GM19238 (cell line): ENCODE measurements at regions not wholly inside any gene's neighbourhood (a gene's known extent, or its start where the extent isn't known, plus 50 kb on each side); places are given as distances from the start of the nearest gene placed in this dataset.

ENCODE experiments used
- DNase-seq: peaks from one replicate; pipeline ENCODE4 v3.0.0; 2011; ENCODE audit warnings: low spot score; ENCODE audit not compliant: insufficient read length

- DNase-seq = no peak
Measured at GRCh38 chr1:181383695-181384094, 99.6 kb upstream of the CACNA1E start.

DNA sequence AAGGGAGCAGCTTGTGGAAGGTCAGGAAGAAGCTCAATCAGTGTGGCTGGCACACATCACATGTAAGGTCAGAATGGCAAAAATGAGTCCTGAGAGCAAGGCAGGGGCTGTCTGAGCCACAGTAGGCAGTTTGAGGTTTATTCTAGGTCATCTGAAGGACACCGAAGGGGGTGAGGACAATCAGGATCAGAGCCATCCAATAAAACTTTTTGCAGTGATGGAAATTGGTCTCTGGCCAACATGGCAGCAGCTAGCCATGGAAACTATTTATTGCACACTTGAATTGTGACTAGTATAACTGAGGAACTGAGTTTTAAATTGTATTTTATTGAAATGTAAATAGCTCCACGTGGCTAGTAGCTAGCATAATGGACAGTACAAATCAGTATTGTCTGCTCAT is 97.0 kb upstream of the CACNA1E start:
- no peak for DNase-seq

GRCh38 chr1:181386951-181387350 is 96.4 kb upstream of the CACNA1E start:
- no peak for DNase-seq

- DNase-seq = no peak
Measured at GRCh38 chr1:181387702-181388101, 95.6 kb upstream of the CACNA1E start.

DNA sequence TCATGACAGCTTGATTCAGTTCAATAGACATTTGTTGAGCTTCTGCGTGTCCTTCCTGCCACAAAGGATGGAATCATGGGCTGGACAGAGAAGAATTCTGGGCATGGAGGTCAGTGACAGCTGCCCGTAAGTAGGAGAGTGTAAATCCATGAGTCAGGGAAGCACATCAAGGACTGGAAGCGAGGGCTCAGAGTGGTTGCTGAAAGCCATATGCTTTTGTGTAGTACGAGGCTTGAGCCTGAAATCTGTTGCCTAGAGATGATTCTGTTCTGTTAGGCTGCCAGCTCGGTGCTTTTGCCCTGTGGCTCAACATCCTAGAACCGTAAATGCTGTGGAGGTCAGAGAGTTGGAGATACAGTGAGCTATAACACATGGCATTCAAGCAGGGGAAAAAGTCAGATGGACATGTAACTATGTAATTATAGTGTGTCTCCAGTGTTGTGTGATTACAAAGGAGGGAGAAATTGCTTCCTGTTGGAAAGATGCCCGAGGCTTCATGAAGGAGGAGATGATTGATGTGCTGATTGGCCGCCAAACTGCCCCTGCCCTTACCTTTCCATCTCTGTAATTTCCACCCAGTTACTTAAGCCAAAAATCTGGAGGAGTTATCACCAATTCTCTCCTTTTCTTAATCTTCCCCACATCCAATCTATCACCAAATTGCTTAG is 92.8 kb upstream of the CACNA1E start:
- DNase-seq = no peak

- DNase-seq = no peak
Measured at GRCh38 chr1:181391301-181391900, 91.9 kb upstream of the CACNA1E start.

GRCh38 chr1:181392133-181392532 is 91.2 kb upstream of the CACNA1E start:
- no peak for DNase-seq

GRCh38 chr1:181392613-181393220 is 90.6 kb upstream of the CACNA1E start:
- no peak for DNase-seq

- no peak for DNase-seq
Measured at GRCh38 chr1:181394766-181395165, 88.6 kb upstream of the CACNA1E start.

GRCh38 chr1:181396171-181396670 is 87.1 kb upstream of the CACNA1E start:
- DNase-seq = no peak

- no peak for DNase-seq
Measured at GRCh38 chr1:181396811-181397210, 86.5 kb upstream of the CACNA1E start.

DNA sequence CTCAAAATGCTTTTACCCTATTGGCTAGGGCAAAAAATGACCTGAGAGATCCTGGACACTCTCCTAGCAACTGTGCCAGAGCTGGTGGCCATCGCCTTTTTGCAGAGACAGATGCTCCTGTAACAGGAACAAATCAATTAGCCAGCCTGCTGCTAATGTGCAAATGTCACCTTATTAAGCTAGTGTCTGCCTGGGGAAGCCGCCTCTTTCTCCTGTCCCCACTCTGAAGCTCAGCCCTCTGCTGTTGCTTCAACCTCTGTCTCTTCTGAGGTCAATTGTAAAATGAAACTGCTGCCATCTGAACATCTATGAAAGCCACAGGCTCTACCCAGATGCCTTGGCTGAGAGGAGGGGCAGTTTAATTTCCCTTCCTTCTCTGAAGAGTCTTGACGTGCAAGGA is 85.5 kb upstream of the CACNA1E start:
- DNase-seq = peak; percentile 20

DNA sequence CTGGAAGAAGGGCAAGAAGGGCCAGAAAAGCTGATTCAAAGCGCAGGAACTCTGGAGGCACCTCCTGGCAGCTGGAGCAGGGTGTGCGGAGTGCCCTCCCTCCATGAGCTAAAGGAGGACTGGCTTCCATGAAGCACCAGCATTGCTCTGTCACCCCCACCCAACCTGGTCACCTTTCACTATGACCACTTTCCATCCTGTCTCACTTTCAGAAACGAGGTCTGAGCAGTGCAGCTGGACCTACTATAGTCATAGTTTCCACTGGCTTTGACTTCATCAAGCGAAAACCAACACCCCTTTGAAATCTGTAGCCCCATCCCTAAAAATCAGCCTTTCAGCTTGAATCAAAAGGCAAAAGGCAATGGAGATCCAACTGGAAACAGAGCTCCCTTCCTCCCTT is 84.8 kb upstream of the CACNA1E start:
- peak; percentile 35 for DNase-seq

DNA sequence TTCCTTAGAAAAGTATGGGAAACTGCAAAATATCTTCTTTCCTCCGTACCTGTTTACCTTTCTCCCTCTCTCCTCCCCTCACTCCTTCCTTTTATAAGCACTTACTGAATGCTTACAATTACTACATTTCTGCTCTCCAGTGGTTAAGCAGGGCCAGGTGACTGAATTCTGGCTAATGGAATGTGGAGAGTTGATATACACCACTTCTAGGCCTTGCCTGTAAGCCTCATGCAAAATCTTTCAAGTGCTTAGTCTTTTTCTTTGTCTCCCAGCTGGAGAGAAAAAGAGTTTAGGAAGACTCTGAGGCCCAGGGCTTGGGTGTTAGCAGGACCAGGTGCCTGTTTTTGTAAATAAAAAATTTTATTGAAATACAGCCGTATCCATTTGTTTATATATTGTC is 77.7 kb upstream of the CACNA1E start:
- DNase-seq = no peak

- no peak for DNase-seq
Measured at GRCh38 chr1:181406989-181407388, 76.3 kb upstream of the CACNA1E start.

DNA sequence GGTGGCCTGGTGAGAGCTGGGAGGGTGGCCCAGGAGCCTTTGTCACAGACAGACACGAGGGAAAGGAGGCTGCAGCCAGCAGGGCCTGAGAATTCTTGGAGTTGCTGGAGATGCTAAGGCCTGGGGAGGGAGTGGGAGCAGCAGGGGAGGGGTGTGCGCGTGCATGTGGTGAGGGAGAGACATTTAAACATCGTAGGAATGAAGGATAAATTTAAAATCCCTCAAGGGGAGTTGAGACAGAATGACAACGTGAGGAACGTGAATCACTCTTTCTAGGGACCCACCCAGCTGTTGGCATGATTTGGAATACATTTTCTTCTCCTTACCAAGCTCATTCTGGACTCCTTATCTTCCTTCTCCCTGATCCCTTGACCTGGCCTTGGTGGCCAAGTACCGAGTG is 73.3 kb upstream of the CACNA1E start:
- DNase-seq = no peak

- DNase-seq = no peak
Measured at GRCh38 chr1:181412746-181413145, 70.6 kb upstream of the CACNA1E start.

DNA sequence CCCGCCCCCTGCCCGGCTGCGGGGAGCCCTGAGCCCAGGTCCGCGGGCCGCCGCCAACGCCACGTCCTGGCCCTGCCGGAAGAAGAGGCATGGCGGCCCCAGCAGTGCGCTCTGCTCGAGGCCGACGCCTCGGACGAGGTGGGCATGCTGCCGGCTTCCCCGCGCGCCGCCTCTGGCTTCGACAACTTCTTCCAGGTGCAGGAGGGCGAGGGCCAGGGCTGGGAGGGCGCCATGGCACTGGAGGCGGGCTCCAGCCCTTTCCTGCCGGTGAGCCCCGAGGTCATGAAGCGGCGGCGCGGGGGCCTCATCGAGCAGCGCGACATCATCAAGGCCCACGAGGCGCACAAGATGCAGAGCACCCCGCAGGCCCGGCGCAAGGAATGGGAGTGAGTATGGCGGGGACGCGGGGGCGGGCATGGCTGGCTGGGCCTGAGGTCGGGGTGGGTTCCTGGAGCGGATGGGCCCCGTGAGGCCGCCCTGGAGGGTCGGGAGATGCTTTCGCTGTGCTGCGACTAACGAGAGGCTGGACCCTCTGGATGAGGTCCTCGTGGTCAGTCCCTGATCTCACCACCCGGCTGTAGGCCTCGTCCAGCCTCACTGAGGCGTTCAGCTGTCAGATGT is 70.0 kb upstream of the CACNA1E start:
- no peak for DNase-seq

DNA sequence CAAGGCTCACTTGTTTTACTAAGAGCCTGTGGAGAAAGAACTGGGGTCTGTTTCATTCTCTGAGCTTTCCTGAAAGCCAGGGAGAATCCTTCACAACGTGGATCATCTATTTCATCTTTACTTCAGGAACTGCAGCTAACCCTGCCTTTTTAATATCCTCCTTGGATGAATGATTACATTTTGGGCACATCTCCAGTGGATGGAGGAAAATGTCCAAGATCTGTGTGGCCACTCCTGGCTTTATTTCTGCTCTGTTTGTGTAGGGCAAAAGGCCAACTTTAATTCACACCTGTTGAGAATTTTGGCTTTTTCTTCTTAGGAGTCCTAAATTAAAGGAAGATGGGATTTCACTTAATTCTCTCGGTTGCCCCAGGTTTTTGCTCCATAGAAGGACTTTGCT is 69.5 kb upstream of the CACNA1E start:
- DNase-seq = no peak

- no peak for DNase-seq
Measured at GRCh38 chr1:181416268-181416860, 67.0 kb upstream of the CACNA1E start.

GRCh38 chr1:181417915-181418314 is 65.4 kb upstream of the CACNA1E start:
- DNase-seq = no peak

- no peak for DNase-seq
Measured at GRCh38 chr1:181423301-181423918, 59.9 kb upstream of the CACNA1E start.
